Panc1 (cell line): ENCODE measurements at regions not wholly inside any gene's neighbourhood (a gene's known extent, or its start where the extent isn't known, plus 50 kb on each side); places are given as distances from the start of the nearest gene placed in this dataset.

ENCODE experiments used
- ATAC-seq: fragments of 200-7000 bp; cut with Tn5 transposase; 2 replicates; pipeline ENCODE4 v1.9.1; 2020; ENCODE audit warnings: mild to moderate bottlenecking, moderate library complexity
- BruUV-seq: library from RNA; stranded (reverse); fragments of 400-500 nt; replicated peaks from 2 replicates; lab custom pipeline; 2021; lab: Mats Ljungman, UMichigan
- CTCF ChIA-PET: fragments of 300-600 bp; sonication (Branson Sonifier 250); formaldehyde crosslinking; loops from one replicate; lab custom pipeline; 2022; ENCODE audit warnings: antibody characterized with exemption; lab: Charles Lee
- POLR2A ChIA-PET: fragments of 300-600 bp; sonication (Branson Sonifier 250); formaldehyde crosslinking; loops from one replicate; lab custom pipeline; 2022; ENCODE audit warnings: antibody characterized with exemption; lab: Charles Lee
- DNase-seq: peaks from one replicate; pipeline ENCODE4 v3.0.0-alpha.2; 2010; ENCODE audit warnings: low read depth, low spot score
- H3K27ac ChIP-seq: 2 replicates; pipeline ENCODE4 v1.5.1; 2011; ENCODE audit warnings: mild to moderate bottlenecking, low read length, inconsistent platforms
- H3K27me3 ChIP-seq: fragments of 200-500 bp; sonication (Bioruptor generic); 2 replicates; pipeline ENCODE4 v1.6.0; 2014; ENCODE audit warnings: low read length, inconsistent platforms; ENCODE audit not compliant: control insufficient read depth, insufficient read depth
- H3K36me3 ChIP-seq: fragments of 200-500 bp; sonication (Bioruptor generic); 2 replicates; pipeline ENCODE4 v1.5.1; 2014; ENCODE audit warnings: inconsistent platforms, mild to moderate bottlenecking, low read length, moderate library complexity; ENCODE audit not compliant: control insufficient read depth, insufficient read depth
- H3K4me1 ChIP-seq: 2 replicates; pipeline ENCODE4 v1.5.1; 2011; ENCODE audit warnings: inconsistent platforms, mild to moderate bottlenecking, low read length, moderate library complexity; ENCODE audit not compliant: control insufficient read depth, insufficient read depth
- H3K4me3 ChIP-seq, 2 experiments: 2 replicates each; pipeline ENCODE4 v1.5.1; 2011 to 2012; ENCODE audit warnings: low read depth in 2 of 2, low read length in 2 of 2, mild to moderate bottlenecking in 2 of 2, inconsistent platforms in 1 of 2, moderate library complexity in 1 of 2
- H3K9me3 ChIP-seq: fragments of 200-500 bp; sonication (Bioruptor generic); 2 replicates; pipeline ENCODE4 v1.5.1; 2014; ENCODE audit warnings: low read depth, mild to moderate bottlenecking, inconsistent platforms, low read length, moderate library complexity; ENCODE audit not compliant: control insufficient read depth, insufficient read depth
- POLR2AphosphoS5 ChIP-seq: IDR thresholded peaks from 2 replicates; pipeline ENCODE4 v1.6.1; 2012; ENCODE audit warnings: mild to moderate bottlenecking, low read depth, low read length, moderate library complexity
- REST ChIP-seq, 2 experiments: IDR thresholded peaks; 2 replicates each; pipeline ENCODE4 v1.6.1; 2011 to 2012; ENCODE audit warnings: low read depth in 2 of 2, control low read depth in 1 of 2, low read length in 1 of 2, mild to moderate bottlenecking in 1 of 2, moderate library complexity in 1 of 2; ENCODE audit not compliant: insufficient read depth in 1 of 2
- SIN3A ChIP-seq: IDR thresholded peaks from 2 replicates; pipeline ENCODE4 v1.6.1; 2012; ENCODE audit warnings: low read depth, mild to moderate bottlenecking, low read length, moderate library complexity, borderline replicate concordance; ENCODE audit not compliant: insufficient read depth
- TCF7L2 ChIP-seq: IDR thresholded peaks from 2 replicates; pipeline ENCODE4 v1.6.1; 2011; ENCODE audit warnings: mild to moderate bottlenecking, low read depth, low read length, inconsistent platforms
- in situ Hi-C: cut with HindIII; loops from 2 replicates; pipeline ENCODE4 v1.10.0; 2016; ENCODE audit warnings: low sequenced_read_pairs, low pct_unique_long_range_greater_than_20kb
- intact Hi-C: fragments of 100-400 bp; cut with micrococcal nuclease; formaldehyde crosslinking; loops from one replicate; pipeline ENCODE4 v1.10.0; 2022; ENCODE audit not compliant: unreplicated experiment
- TF ChIP-seq, protein P1 (sequence below): fragments of 450-650 bp; IDR thresholded peaks from 2 replicates; pipeline ENCODE4 v1.5.1; 2017; ENCODE audit warnings: mild to moderate bottlenecking

DNA sequence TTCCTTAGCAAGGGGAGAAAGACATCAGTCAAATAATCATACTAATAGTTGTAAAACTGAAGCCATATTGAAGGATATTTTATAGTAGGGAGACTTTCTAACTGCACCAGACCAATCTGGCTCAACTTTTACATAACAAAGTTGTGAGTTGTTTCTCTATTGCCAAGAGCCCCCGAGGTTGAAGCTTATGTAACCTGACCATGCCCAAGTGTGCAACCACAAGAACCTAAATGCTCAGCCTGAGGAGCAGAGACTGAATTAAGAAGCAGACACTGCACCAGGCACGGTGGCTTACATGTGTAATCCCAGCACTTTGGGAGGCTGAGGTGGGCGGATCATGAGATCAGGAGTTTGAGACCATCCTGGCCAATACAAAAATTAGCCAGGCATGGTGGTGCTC, 77.3 kb upstream of the ARMC3 start:
- H3K27me3 ChIP-seq = no peaks in the 10 kb centered on the region
- ATAC-seq = no peak
- no peak for DNase-seq
- CTCF ChIA-PET = no interaction called here
- in situ Hi-C loops (no loop called here), intact Hi-C loops (no loop called here)
- no peak overlapping the region for H3K4me3 ChIP-seq
- no peak for TF ChIP-seq TCF7L2
- TF ChIP-seq POLR2AphosphoS5 = no peak
- TF ChIP-seq SIN3A = no peak
- no peak for TF ChIP-seq REST (IDR thresholded peaks at IDR 0.05; ENCODE audit: insufficient read depth in 1 of 2, low read depth in 2 of 2, low read length in 1 of 2)
- TF ChIP-seq, protein P1, sequence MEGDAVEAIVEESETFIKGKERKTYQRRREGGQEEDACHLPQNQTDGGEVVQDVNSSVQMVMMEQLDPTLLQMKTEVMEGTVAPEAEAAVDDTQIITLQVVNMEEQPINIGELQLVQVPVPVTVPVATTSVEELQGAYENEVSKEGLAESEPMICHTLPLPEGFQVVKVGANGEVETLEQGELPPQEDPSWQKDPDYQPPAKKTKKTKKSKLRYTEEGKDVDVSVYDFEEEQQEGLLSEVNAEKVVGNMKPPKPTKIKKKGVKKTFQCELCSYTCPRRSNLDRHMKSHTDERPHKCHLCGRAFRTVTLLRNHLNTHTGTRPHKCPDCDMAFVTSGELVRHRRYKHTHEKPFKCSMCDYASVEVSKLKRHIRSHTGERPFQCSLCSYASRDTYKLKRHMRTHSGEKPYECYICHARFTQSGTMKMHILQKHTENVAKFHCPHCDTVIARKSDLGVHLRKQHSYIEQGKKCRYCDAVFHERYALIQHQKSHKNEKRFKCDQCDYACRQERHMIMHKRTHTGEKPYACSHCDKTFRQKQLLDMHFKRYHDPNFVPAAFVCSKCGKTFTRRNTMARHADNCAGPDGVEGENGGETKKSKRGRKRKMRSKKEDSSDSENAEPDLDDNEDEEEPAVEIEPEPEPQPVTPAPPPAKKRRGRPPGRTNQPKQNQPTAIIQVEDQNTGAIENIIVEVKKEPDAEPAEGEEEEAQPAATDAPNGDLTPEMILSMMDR = no peak
- no peak overlapping the region for H3K27ac ChIP-seq
- no TSS peak for BruUV-seq
- no peaks in the 10 kb centered on the region for H3K4me1 ChIP-seq
- POLR2A ChIA-PET = no interaction called here
- no peaks in the 10 kb centered on the region for H3K9me3 ChIP-seq
- no peaks in the 10 kb centered on the region for H3K36me3 ChIP-seq

DNA sequence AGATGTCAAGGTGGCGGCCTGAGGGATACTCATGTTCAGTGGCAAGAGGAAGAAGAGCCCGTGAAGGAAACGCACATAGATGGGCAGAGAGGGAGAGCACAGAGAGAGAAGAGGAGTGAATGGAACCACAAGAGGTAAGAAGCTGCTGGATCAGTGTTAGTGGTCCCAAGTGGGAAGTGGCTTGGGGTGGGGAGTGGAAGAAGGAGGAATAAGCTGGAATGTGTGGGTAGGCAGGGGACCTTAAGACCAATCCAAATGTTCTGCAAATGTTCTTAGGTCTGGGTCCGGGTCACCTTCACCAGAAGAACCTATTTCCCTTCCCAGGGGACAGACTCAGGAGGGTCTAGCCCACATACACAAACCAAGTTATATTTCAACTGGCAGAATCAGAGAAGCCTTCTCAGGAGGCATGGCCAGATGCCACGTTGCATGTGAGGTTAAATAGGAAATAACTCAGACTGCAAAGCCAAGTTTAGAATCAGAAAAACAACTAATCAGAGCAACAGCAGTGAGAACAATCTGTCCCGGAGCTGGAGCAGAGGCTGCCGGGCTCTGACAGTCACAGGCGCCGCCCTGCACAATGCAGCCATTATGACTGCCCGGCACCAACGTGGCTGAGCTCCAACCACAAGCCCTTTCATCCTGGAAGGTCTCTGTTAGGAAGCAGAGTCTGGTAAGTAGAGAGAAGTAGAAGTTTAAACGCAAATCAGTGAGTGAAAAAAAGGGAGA, 78.6 kb upstream of the ARMC3 start:
- H3K4me3 ChIP-seq = no peak overlapping the region
- no peak for DNase-seq

More for the DNA sequence above, 78.6 kb upstream of the ARMC3 start:
- ChIA-PET POLR2A (no interaction called here), CTCF (no interaction called here)
- no peaks in the 10 kb centered on the region for H3K27me3 ChIP-seq
- no peaks in the 10 kb centered on the region for H3K9me3 ChIP-seq
- no peak overlapping the region for H3K27ac ChIP-seq
- in situ Hi-C loops (no loop called here), intact Hi-C loops (no loop called here)
- no peak for ATAC-seq
- no peaks in the 10 kb centered on the region for H3K36me3 ChIP-seq
- TF ChIP-seq TCF7L2 = no peak
- TF ChIP-seq SIN3A = no peak
- TF ChIP-seq REST (IDR thresholded peaks at IDR 0.05; ENCODE audit: insufficient read depth in 1 of 2, low read depth in 2 of 2, low read length in 1 of 2) = no peak
- TF ChIP-seq, protein P1 = no peak
- H3K4me1 ChIP-seq = no peaks in the 10 kb centered on the region
- BruUV-seq = no TSS peak
